ENCODE measurements at regions not wholly inside any gene's neighbourhood (a gene's known extent, or its start where the extent isn't known, plus 50 kb on each side); places are given as distances from the start of the nearest gene placed in this dataset.

DNA sequence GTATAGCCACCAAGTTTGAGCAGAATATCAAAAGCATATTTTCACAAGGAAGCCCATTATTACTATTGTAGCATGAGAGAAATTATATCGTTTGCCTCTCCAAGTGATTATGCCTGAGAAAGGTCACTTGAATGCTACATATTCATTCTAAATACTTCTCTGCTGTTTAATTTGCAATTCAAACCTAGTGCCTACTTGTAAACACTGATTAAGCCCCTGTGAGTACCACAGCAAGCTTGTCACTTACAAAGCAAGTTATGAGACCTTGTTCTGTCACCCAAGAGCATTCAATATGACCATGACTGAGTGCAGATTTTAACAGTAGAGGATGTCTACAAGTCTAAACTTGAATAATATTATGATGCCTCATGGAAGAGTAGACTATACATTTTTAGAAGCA, 124.7 kb upstream of the SSTR1 start:
- H3K27me3 Mint-ChIP-seq (ENCODE audit: unreplicated experiment) = no peaks in the 10 kb centered on the region
- no peaks in the 10 kb centered on the region for H3K36me3 Mint-ChIP-seq (ENCODE audit: low read depth, unreplicated experiment)
- H3K4me1 Mint-ChIP-seq (ENCODE audit: unreplicated experiment) = no peaks in the 10 kb centered on the region
- H3K27ac Mint-ChIP-seq (ENCODE audit: unreplicated experiment) = no peak overlapping the region
- no peak overlapping the region for H3K4me3 Mint-ChIP-seq (ENCODE audit: unreplicated experiment)
- DNase-seq (ENCODE audit: low spot score) = no peak
- H3K9me3 Mint-ChIP-seq (ENCODE audit: unreplicated experiment) = no peaks in the 10 kb centered on the region
- TF ChIP-seq, protein P1, sequence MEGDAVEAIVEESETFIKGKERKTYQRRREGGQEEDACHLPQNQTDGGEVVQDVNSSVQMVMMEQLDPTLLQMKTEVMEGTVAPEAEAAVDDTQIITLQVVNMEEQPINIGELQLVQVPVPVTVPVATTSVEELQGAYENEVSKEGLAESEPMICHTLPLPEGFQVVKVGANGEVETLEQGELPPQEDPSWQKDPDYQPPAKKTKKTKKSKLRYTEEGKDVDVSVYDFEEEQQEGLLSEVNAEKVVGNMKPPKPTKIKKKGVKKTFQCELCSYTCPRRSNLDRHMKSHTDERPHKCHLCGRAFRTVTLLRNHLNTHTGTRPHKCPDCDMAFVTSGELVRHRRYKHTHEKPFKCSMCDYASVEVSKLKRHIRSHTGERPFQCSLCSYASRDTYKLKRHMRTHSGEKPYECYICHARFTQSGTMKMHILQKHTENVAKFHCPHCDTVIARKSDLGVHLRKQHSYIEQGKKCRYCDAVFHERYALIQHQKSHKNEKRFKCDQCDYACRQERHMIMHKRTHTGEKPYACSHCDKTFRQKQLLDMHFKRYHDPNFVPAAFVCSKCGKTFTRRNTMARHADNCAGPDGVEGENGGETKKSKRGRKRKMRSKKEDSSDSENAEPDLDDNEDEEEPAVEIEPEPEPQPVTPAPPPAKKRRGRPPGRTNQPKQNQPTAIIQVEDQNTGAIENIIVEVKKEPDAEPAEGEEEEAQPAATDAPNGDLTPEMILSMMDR (IDR thresholded peaks at IDR 0.05; ENCODE audit: unreplicated experiment) = no peak

DNA sequence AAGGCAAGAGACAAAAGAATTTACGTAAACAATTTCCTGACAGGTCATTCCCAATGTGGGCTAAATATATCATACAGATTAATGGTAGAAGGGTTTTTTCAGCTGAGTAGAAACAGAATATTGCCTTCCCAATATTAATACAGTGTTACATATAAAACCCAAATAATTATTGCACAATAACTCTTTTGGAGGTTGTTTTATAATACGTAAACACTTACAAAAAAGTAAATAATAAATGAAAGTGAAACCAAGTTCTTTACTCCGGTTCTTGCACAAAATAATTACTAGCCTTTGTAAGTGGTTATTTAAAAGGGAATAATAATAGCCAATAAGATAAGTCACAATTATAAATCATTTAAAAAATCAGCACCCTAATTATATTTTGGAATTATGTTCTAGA, 118.6 kb upstream of the SSTR1 start:
- DNase-seq (ENCODE audit: low spot score) = no peak
- Mint-ChIP-seq H3K4me1 (ENCODE audit: unreplicated experiment) (no peaks in the 10 kb centered on the region), H3K4me3 (ENCODE audit: unreplicated experiment) (no peak overlapping the region), H3K9me3 (ENCODE audit: unreplicated experiment) (no peaks in the 10 kb centered on the region), H3K36me3 (ENCODE audit: low read depth, unreplicated experiment) (peaks cover 6% of the 10 kb centered on the region), H3K27ac (ENCODE audit: unreplicated experiment) (no peak overlapping the region), H3K27me3 (ENCODE audit: unreplicated experiment) (no peaks in the 10 kb centered on the region)
- TF ChIP-seq, protein P1 (IDR thresholded peaks at IDR 0.05; ENCODE audit: unreplicated experiment) = no peak

DNA sequence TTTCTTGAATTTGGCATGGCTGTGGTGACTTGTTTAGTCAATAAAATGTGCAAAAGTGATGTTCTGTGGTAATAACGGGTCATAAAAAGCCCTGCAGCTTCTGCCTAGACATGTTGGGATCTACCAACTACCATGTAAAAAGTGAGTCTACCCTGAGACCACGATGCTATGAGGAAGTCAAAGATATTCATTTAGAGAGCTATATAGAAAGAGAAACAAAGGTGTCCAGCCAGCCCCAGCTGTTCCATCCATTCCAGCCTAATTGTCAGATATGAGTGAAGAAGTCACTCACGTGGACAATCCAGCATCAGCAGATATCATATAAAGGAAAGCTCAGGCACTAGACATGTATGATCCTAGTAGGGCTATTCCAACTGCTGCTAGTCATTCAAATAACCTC, 117.2 kb upstream of the SSTR1 start:
- Mint-ChIP-seq H3K27me3 (ENCODE audit: unreplicated experiment) (no peaks in the 10 kb centered on the region), H3K4me1 (ENCODE audit: unreplicated experiment) (no peaks in the 10 kb centered on the region)

DNA sequence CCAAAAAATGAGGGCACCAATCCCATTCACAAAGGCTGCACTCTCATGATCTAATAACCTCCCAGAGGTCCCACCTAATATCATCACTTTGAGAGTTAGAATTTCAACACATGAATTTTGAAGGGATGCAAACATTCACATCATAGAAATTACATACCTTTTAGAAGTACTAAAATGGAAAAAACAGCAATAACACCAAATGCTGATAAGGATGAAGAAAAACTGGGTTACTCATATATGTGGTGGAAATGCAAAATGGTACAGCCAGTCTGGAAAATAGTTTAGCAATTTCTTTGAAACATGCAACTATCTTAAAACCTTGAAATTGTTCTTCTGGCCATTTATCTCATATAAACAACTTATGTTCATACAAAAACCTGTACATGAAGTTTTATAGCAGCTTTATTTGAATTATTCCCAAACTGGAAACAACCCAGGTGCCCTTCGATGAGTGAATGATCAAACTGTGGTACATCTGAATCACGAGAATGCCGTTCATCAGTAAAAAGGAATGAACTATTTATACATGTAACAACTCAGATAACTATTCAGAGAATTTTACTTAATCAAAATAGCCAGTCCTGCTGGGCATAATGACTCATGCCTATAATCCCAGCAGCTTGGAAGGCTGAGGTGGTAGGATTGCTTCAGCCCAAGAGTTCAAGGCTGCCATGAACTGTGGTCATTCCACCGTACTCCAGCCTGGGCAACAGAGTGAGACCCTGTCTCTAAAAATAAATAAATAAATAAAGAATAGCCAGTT, 109.4 kb upstream of the SSTR1 start:
- TF ChIP-seq, protein P1 (IDR thresholded peaks at IDR 0.05; ENCODE audit: unreplicated experiment) = no peak
- Mint-ChIP-seq H3K36me3 (ENCODE audit: low read depth, unreplicated experiment) (peaks cover 9% of the 10 kb centered on the region), H3K27me3 (ENCODE audit: unreplicated experiment) (no peaks in the 10 kb centered on the region), H3K4me1 (ENCODE audit: unreplicated experiment) (no peaks in the 10 kb centered on the region), H3K9me3 (ENCODE audit: unreplicated experiment) (no peaks in the 10 kb centered on the region), H3K27ac (ENCODE audit: unreplicated experiment) (no peak overlapping the region), H3K4me3 (ENCODE audit: unreplicated experiment) (no peak overlapping the region)
- DNase-seq (ENCODE audit: low spot score) = no peak

More for the DNA sequence above, 117.2 kb upstream of the SSTR1 start:
- no peak for DNase-seq (ENCODE audit: low spot score)
- no peaks in the 10 kb centered on the region for H3K9me3 Mint-ChIP-seq (ENCODE audit: unreplicated experiment)
- no peak overlapping the region for H3K4me3 Mint-ChIP-seq (ENCODE audit: unreplicated experiment)
- H3K36me3 Mint-ChIP-seq (ENCODE audit: low read depth, unreplicated experiment) = peaks cover 9% of the 10 kb centered on the region
- no peak overlapping the region for H3K27ac Mint-ChIP-seq (ENCODE audit: unreplicated experiment)
- TF ChIP-seq, protein P1 (IDR thresholded peaks at IDR 0.05; ENCODE audit: unreplicated experiment) = no peak

DNA sequence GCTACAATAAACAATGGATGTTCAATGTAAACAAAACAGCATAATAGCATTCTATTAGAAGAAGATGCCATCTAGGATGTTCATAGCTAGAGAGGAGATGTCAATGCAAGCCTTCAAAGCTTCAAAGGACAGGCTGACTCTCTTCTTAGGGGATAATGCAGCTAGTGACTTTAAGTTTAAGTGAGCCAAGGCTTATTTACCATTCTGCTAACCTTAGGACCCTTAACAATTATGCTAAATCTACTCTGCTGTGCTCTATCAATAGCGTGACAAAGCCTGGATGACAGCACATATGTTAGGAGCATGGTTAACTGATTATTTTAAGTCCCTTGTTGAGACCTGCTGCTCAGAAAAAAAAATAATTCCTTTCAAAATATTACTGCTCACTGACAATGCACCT, 106.0 kb upstream of the SSTR1 start:
- Mint-ChIP-seq H3K27me3 (ENCODE audit: unreplicated experiment) (peaks cover 1% of the 10 kb centered on the region), H3K9me3 (ENCODE audit: unreplicated experiment) (no peaks in the 10 kb centered on the region), H3K36me3 (ENCODE audit: low read depth, unreplicated experiment) (peaks cover 2% of the 10 kb centered on the region), H3K4me1 (ENCODE audit: unreplicated experiment) (no peaks in the 10 kb centered on the region), H3K27ac (ENCODE audit: unreplicated experiment) (no peak overlapping the region), H3K4me3 (ENCODE audit: unreplicated experiment) (no peak overlapping the region)
- TF ChIP-seq, protein P1 (IDR thresholded peaks at IDR 0.05; ENCODE audit: unreplicated experiment) = no peak
- no peak for DNase-seq (ENCODE audit: low spot score)

Data from endothelial cell (in vitro differentiated cells).